ENCODE measurements at regions not wholly inside any gene's neighbourhood (a gene's known extent, or its start where the extent isn't known, plus 50 kb on each side); places are given as distances from the start of the nearest gene placed in this dataset.
"Not testable (repeated sequence)": the region's sequence is repeated elsewhere in the genome, so short reads cannot be mapped to it uniquely, and the experiment has no call there.

- DNase-seq (ENCODE audit: extremely low read depth in 1 of 2, low read depth in 1 of 2) = no peak
Measured at GRCh38 chr7:25686493-25686892, 458.2 kb upstream of the NPVF start.

- DNase-seq (ENCODE audit: extremely low read depth in 1 of 2, low read depth in 1 of 2) = no peak
Measured at GRCh38 chr7:25694211-25694610, 457.8 kb upstream of the NFE2L3 start.

GRCh38 chr7:25694699-25695098 is 457.3 kb upstream of the NFE2L3 start:
- DNase-seq (ENCODE audit: extremely low read depth in 1 of 2, low read depth in 1 of 2) = no peak

DNA sequence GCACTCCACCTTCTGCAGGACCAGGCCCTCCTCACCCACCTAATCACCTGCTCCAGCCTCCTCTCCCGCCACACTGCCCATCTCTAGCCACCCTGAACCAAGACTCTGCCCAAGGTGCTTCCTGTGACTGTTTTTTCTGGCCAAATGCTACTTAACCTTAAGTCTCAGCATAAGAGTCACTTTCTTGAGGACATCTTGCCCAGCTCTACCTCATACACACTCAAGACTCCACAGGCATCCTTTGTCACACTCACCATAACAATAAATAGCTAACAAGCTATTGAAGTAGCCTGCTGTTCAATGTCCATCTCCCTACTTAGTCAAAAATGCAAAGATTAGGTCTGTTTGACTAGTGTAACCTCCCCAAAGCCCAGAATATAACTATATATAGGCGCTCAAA is 455.4 kb upstream of the NFE2L3 start:
- no peak for DNase-seq (ENCODE audit: extremely low read depth in 1 of 2, low read depth in 1 of 2)

GRCh38 chr7:25698451-25699113 is 453.4 kb upstream of the NFE2L3 start:
- no peak for DNase-seq (ENCODE audit: extremely low read depth in 1 of 2, low read depth in 1 of 2)

DNA sequence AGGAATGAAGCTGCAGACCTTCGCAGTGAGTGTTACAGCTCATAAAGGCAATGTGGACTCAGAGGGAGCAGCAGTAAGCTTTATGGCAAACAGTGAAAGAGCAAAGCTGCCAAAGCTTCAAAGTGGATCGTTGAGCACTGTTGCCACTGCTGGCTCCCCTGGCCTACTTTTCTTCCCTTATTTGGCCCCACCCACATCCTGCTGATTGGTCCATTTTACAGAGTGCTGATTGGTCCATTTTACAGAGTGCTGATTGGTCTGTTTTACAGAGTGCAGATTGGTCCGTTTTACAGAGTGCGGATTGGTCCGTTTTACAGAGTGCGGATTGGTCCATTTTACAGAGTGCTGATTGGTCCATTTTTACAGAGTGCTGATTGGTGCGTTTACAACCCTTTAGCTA is 451.9 kb upstream of the NFE2L3 start:
- not testable (repeated sequence) for DNase-seq (ENCODE audit: extremely low read depth in 1 of 2, low read depth in 1 of 2)

- no peak for DNase-seq (ENCODE audit: extremely low read depth in 1 of 2, low read depth in 1 of 2)
Measured at GRCh38 chr7:25704413-25704812, 447.6 kb upstream of the NFE2L3 start.

DNA sequence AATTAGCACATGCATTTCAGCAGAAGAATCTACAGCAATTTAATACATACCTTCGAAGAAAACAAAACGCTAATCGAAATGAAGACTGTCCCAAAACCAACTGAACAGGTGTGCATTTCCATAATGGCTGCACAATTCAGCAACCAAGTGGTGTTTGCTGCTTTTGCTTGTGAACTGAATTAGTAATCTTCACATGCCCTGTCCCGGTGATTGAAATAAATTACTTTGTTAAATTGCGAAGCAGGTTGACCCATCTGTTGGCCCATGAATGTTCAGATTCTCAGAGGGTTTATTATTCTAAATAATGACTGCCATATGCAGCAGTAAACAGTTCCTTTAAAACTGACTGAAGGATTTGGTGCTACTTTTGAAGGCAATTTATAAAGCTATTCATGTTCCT is 445.2 kb upstream of the NFE2L3 start:
- DNase-seq (ENCODE audit: extremely low read depth in 1 of 2, low read depth in 1 of 2) = no peak

GRCh38 chr7:25707768-25708620 is 444.0 kb upstream of the NFE2L3 start:
- no peak for DNase-seq (ENCODE audit: extremely low read depth in 1 of 2, low read depth in 1 of 2)

GRCh38 chr7:25710959-25711358 is 441.0 kb upstream of the NFE2L3 start:
- no peak for DNase-seq (ENCODE audit: extremely low read depth in 1 of 2, low read depth in 1 of 2)

DNA sequence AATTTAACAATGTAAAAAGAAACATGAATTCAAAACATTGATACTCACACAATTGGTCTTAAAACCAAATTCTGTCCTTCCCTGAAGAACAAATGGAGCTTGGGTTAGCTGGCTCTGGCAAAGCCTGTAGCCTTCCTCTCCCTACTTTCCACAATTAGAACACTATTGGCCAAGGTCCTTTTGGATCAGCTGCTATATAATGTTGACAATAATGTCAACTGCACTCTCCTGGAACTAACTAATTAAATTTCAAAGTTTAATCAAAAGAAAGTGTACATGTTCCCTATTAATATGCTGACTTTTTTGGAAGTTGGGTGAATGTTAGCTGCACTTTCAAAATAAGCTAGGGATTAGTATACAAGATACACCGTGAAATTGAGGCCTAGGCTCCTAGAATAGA is 440.1 kb upstream of the NFE2L3 start:
- DNase-seq (ENCODE audit: extremely low read depth in 1 of 2, low read depth in 1 of 2) = no peak

DNA sequence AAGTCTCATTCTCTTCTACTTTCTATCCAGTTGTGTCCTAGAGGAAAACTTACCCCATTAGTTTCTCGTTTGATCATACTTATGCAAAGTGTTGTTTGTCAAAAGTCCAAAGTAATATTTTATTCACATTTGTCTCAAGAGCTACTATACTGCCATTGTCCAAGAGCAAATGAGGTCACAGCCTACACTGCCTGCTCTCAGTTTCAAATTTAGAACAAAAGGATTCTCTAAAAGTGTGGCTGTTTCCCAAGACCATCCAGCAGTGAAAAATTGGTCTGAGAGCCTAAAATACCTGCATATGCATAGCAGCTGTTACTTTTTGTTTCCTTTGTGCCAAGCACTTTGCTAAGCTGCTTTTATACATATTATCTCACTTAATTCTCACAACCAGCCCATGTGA is 439.5 kb upstream of the NFE2L3 start:
- no peak for DNase-seq (ENCODE audit: extremely low read depth in 1 of 2, low read depth in 1 of 2)

DNA sequence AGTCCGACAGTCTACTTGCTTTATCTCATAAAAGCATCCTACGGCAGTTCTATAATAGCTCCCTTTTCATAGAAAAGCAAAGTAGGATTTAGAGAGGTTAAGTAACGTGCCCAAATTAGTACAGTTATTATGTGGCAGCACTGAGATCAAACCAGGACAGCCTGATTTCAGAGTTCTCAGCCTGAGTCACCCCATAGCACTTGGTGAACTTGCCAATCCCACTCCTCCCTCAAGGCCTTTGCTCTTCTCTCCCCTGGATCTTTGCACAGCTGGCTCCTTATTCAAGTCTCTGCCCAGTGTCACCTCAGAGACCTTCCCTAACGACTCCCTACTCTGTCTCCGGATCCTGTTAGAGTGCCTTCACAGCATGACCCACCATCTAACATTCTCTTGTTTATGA is 438.0 kb upstream of the NFE2L3 start:
- DNase-seq (ENCODE audit: extremely low read depth in 1 of 2, low read depth in 1 of 2) = no peak

GRCh38 chr7:25716421-25716820 is 435.6 kb upstream of the NFE2L3 start:
- no peak for DNase-seq (ENCODE audit: extremely low read depth in 1 of 2, low read depth in 1 of 2)

GRCh38 chr7:25718596-25718995 is 433.4 kb upstream of the NFE2L3 start:
- no peak for DNase-seq (ENCODE audit: extremely low read depth in 1 of 2, low read depth in 1 of 2)

DNA sequence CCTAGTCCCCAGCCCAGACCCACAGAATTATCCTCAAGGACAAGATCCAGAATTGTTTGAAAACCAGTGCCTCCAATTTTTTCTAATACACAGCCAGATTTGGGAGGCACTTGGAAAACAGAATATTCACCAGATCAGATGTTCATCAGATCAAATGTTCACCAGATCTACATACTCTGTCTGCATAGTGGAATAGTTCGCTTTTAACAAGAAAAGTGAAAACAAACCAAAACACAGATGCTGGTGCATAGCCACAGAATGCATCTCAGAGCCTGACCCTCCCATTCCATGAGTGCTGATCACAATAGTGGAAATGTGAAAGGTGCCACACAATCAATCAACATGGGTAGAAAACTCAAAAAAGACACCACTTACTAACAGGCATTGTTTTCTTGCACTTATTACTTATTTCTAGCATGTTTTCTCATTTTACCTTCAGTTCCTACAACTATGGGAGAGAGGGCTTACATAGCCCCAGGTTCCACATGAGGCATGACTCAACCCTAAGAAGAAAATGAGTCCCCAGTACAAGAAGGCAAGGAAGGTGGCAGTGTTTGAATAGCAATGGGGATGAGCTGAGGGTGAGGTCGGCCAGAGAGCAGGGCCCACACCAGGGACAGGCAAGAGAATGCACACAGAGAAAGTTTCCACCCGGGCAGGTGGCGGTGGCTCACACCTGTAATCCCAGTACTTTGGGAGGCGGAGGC is 432.7 kb upstream of the NFE2L3 start:
- DNase-seq (ENCODE audit: extremely low read depth in 1 of 2, low read depth in 1 of 2) = no peak

DNA sequence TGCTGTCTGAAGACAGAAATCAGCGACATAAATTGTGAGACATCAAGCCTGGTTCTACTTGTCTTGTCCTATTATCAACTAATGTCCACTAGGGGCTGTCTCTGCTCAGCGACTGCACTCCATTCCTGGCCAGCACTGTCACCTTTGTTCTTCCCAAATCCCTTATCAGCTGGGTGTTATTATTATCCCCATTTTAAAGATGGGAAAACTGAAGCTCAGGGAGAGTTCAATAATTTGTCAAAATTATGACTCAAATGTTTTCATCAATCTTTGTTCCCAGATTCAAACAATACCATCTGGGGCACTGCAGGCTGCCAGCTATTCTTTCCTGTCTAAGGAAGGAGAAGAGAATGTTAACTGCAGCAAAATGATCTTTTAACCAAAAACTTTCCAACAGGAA is 431.6 kb upstream of the NFE2L3 start:
- no peak for DNase-seq (ENCODE audit: extremely low read depth in 1 of 2, low read depth in 1 of 2)

GRCh38 chr7:25722856-25723255 is 429.1 kb upstream of the NFE2L3 start:
- no peak for DNase-seq (ENCODE audit: extremely low read depth in 1 of 2, low read depth in 1 of 2)

DNA sequence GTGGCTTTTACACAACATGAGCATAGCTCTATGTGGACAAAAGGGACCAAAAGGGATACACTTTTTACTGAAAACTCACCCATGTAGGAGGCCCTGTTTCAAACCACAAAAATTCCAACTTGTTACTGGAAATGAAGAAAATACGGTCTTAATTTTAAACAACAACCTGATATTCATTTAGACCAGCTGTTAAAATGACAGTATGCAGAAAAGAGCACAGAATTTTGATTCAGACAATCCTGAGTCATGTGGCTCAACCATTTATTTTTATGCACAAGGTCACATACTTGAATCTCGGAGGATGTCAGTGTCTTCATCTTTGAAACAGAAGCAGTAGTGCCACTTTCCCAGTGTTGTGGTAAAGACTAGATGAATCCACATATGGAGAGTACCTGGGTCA is 426.5 kb upstream of the NFE2L3 start:
- DNase-seq (ENCODE audit: extremely low read depth in 1 of 2, low read depth in 1 of 2) = no peak

DNA sequence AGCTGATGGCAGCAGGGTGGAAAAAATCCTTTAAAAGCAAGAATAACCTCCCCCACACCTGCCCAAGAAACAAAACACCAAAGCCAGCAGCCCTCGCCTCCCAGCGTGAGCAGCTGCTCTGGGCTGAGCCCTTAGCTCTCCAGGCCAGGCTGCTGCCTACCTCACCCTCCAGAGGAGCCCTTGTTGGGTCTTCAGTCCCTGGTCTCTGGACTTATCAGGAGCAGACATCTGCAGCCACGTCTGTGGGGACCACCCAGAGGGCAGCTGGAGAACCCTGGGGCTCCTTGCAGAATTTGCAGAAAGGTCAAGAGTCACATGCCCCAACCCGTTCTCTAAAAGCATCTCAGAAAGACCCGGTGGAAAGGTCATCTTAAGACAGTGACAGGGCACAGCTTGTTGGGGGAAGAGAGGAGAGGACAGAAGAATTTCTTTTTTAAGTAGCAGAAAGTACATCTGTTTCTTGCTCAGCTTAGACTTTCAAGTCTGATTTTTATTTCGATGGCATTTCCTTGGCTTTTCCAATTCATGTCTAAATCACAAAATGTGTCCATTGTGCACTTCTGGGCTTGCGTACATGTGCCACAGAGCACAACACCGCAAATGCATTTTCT is 425.7 kb upstream of the NFE2L3 start:
- DNase-seq (ENCODE audit: extremely low read depth in 1 of 2, low read depth in 1 of 2) = no peak

DNA sequence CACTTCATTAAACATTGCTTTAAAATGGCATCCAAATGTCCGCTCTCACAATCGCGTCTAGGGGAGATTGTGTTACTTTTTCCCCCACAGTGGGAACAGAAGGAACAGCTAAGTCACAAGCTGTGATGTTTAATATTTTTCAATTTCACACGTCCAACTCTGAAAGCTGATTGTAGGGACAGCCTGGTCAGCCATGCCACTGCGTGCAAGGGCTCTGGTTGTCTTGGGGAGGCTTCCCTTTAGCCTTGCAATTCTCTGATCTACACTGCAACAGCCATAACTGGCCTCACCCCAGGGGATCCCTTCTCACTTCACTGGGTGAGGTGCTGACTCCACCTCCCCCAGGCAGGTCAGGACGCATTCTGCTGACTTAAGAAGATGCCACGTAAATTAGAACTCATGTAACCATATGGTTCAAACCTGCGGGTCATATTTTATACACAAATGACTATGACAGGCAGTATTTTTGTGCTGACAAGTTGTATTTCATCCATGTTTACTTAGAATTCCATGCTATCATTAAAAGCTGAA is 425.2 kb upstream of the NFE2L3 start:
- DNase-seq (ENCODE audit: extremely low read depth in 1 of 2, low read depth in 1 of 2) = no peak
